ENCODE measurements at regions not wholly inside any gene's neighbourhood (a gene's known extent, or its start where the extent isn't known, plus 50 kb on each side); places are given as distances from the start of the nearest gene placed in this dataset.

GRCh38 chr18:39272230-39272629, 1706.6 kb upstream of the CELF4 start:
- no peak overlapping the region for H3K4me3 ChIP-seq (ENCODE audit: low read length in 2 of 2)
- H3K27me3 ChIP-seq (ENCODE audit: control insufficient read depth in 2 of 2, insufficient read depth in 2 of 2, low read length in 2 of 2) = no peaks in the 10 kb centered on the region
- no peaks in the 10 kb centered on the region for H3K9me3 ChIP-seq (ENCODE audit: control insufficient read depth in 2 of 2, low read length in 2 of 2)
- no peaks in the 10 kb centered on the region for H3K36me3 ChIP-seq (ENCODE audit: control insufficient read depth in 2 of 2, insufficient read depth in 2 of 2, low read length in 2 of 2)
- H3K9ac ChIP-seq (ENCODE audit: low read depth in 1 of 2, low read length in 2 of 2) = no peak overlapping the region
- H3K27ac ChIP-seq (ENCODE audit: low read depth in 2 of 2, low read length in 2 of 2) = no peak overlapping the region
- H3K4me1 ChIP-seq (ENCODE audit: control insufficient read depth in 2 of 2, insufficient read depth in 2 of 2, low read length in 2 of 2) = no peaks in the 10 kb centered on the region

- no peak overlapping the region for H3K9ac ChIP-seq (ENCODE audit: low read depth in 1 of 2, low read length in 2 of 2)
- no peak overlapping the region for H3K4me3 ChIP-seq (ENCODE audit: low read length in 2 of 2)
- H3K36me3 ChIP-seq (ENCODE audit: control insufficient read depth in 2 of 2, insufficient read depth in 2 of 2, low read length in 2 of 2) = no peaks in the 10 kb centered on the region
Measured at GRCh38 chr18:39271654-39272053, 1706.1 kb upstream of the CELF4 start.

DNA sequence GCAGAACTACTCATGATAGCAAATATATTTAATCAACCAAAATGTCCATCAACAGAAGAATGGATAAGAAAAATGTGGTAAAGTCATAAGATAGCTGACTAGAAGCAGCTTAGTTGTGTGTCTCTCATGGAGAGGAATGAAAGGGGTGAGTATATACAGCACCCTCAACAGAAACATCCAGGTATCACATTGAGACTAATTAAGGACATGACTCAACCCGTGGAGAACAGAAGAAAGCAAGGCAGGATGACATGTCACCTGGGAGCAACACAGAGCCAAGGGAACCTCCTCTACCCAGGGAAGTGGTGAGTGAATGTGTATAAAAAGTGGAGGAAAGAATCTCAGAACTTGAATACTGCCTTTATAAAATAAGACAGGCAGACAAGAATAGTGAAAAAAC, 1695.0 kb upstream of the CELF4 start:
- no peaks in the 10 kb centered on the region for H3K36me3 ChIP-seq (ENCODE audit: control insufficient read depth in 2 of 2, insufficient read depth in 2 of 2, low read length in 2 of 2)
- no peak overlapping the region for H3K9ac ChIP-seq (ENCODE audit: low read depth in 1 of 2, low read length in 2 of 2)
- no peaks in the 10 kb centered on the region for H3K27me3 ChIP-seq (ENCODE audit: control insufficient read depth in 2 of 2, insufficient read depth in 2 of 2, low read length in 2 of 2)
- no peak overlapping the region for H3K27ac ChIP-seq (ENCODE audit: low read depth in 2 of 2, low read length in 2 of 2)
- H3K9me3 ChIP-seq (ENCODE audit: control insufficient read depth in 2 of 2, low read length in 2 of 2) = no peaks in the 10 kb centered on the region
- H3K4me3 ChIP-seq (ENCODE audit: low read length in 2 of 2) = no peak overlapping the region
- H3K4me1 ChIP-seq (ENCODE audit: control insufficient read depth in 2 of 2, insufficient read depth in 2 of 2, low read length in 2 of 2) = no peaks in the 10 kb centered on the region

More at GRCh38 chr18:39271654-39272053, 1706.1 kb upstream of the CELF4 start:
- Histone ChIP-seq H3K9me3 (ENCODE audit: control insufficient read depth in 2 of 2, low read length in 2 of 2) (no peaks in the 10 kb centered on the region), H3K4me1 (ENCODE audit: control insufficient read depth in 2 of 2, insufficient read depth in 2 of 2, low read length in 2 of 2) (no peaks in the 10 kb centered on the region), H3K27me3 (ENCODE audit: control insufficient read depth in 2 of 2, insufficient read depth in 2 of 2, low read length in 2 of 2) (no peaks in the 10 kb centered on the region), H3K27ac (ENCODE audit: low read depth in 2 of 2, low read length in 2 of 2) (no peak overlapping the region)

- Histone ChIP-seq H3K4me1 (ENCODE audit: control insufficient read depth in 2 of 2, insufficient read depth in 2 of 2, low read length in 2 of 2) (no peaks in the 10 kb centered on the region), H3K4me3 (ENCODE audit: low read length in 2 of 2) (no peak overlapping the region), H3K9ac (ENCODE audit: low read depth in 1 of 2, low read length in 2 of 2) (no peak overlapping the region), H3K36me3 (ENCODE audit: control insufficient read depth in 2 of 2, insufficient read depth in 2 of 2, low read length in 2 of 2) (no peaks in the 10 kb centered on the region), H3K9me3 (ENCODE audit: control insufficient read depth in 2 of 2, low read length in 2 of 2) (no peaks in the 10 kb centered on the region), H3K27ac (ENCODE audit: low read depth in 2 of 2, low read length in 2 of 2) (no peak overlapping the region), H3K27me3 (ENCODE audit: control insufficient read depth in 2 of 2, insufficient read depth in 2 of 2, low read length in 2 of 2) (no peaks in the 10 kb centered on the region)
Measured at GRCh38 chr18:39259736-39260135, 1694.1 kb upstream of the CELF4 start.

DNA sequence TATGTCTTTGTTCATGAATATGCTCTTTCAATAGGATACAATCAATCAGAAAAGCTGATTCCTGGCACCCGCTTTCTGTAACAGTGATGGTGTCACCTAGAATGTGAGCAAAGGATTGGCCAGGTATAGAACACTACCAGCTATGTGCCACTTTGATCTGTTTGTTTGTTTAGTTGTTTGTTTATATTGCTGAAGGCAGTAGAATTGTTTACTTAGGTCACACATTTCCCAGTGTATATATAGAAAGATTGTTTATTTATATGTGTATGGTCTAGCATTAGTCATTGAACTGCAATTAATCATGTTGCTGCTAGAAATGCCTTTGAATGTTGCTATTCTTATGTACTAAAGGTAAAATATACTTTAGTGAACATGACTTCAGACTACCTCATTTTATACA, 1678.6 kb upstream of the CELF4 start:
- no peak overlapping the region for H3K9ac ChIP-seq (ENCODE audit: low read depth in 1 of 2, low read length in 2 of 2)
- no peak overlapping the region for H3K27ac ChIP-seq (ENCODE audit: low read depth in 2 of 2, low read length in 2 of 2)
- H3K4me3 ChIP-seq (ENCODE audit: low read length in 2 of 2) = no peak overlapping the region
- no peaks in the 10 kb centered on the region for H3K4me1 ChIP-seq (ENCODE audit: control insufficient read depth in 2 of 2, insufficient read depth in 2 of 2, low read length in 2 of 2)
- H3K27me3 ChIP-seq (ENCODE audit: control insufficient read depth in 2 of 2, insufficient read depth in 2 of 2, low read length in 2 of 2) = no peaks in the 10 kb centered on the region
- no peaks in the 10 kb centered on the region for H3K36me3 ChIP-seq (ENCODE audit: control insufficient read depth in 2 of 2, insufficient read depth in 2 of 2, low read length in 2 of 2)
- no peaks in the 10 kb centered on the region for H3K9me3 ChIP-seq (ENCODE audit: control insufficient read depth in 2 of 2, low read length in 2 of 2)

- H3K36me3 ChIP-seq (ENCODE audit: control insufficient read depth in 2 of 2, insufficient read depth in 2 of 2, low read length in 2 of 2) = no peaks in the 10 kb centered on the region
- H3K27ac ChIP-seq (ENCODE audit: low read depth in 2 of 2, low read length in 2 of 2) = no peak overlapping the region
Measured at GRCh38 chr18:39241534-39241933, 1675.9 kb upstream of the CELF4 start.

DNA sequence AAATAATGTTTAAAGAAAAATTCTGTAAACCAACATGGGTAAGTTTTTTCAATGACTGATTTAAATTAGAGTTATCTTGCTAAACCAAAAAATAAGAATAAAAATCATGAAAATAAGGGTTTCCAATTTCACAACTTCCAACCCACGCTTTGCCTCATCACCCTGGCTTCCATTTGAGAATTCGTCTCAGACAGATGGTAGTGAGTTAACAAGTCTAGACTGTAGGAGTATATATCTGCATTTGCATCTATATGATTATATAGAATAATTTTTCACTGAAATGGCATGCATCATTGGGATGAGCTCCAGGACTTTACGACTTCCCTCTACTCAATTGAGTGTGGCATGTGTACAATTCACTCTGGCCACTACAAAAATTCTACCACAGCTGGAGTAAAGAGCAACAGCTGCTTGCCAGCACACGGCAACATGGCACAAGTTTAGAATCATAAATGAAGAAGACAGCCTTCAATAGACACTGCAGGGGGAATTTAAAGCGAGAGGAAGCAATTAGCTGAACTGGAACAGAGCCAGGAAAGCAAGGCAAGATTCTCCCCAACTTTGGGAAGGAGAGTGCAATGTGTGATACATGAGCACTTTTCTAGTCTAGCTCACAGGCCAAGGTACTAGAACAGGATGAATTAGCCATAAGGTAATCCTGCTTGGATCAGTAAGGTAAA, 1673.5 kb upstream of the CELF4 start:
- Histone ChIP-seq H3K9me3 (ENCODE audit: control insufficient read depth in 2 of 2, low read length in 2 of 2) (no peaks in the 10 kb centered on the region), H3K27me3 (ENCODE audit: control insufficient read depth in 2 of 2, insufficient read depth in 2 of 2, low read length in 2 of 2) (no peaks in the 10 kb centered on the region), H3K4me1 (ENCODE audit: control insufficient read depth in 2 of 2, insufficient read depth in 2 of 2, low read length in 2 of 2) (no peaks in the 10 kb centered on the region)

More at GRCh38 chr18:39241534-39241933, 1675.9 kb upstream of the CELF4 start:
- Histone ChIP-seq H3K9me3 (ENCODE audit: control insufficient read depth in 2 of 2, low read length in 2 of 2) (no peaks in the 10 kb centered on the region), H3K27me3 (ENCODE audit: control insufficient read depth in 2 of 2, insufficient read depth in 2 of 2, low read length in 2 of 2) (no peaks in the 10 kb centered on the region), H3K4me3 (ENCODE audit: low read length in 2 of 2) (no peak overlapping the region), H3K4me1 (ENCODE audit: control insufficient read depth in 2 of 2, insufficient read depth in 2 of 2, low read length in 2 of 2) (no peaks in the 10 kb centered on the region), H3K9ac (ENCODE audit: low read depth in 1 of 2, low read length in 2 of 2) (no peak overlapping the region)

DNA sequence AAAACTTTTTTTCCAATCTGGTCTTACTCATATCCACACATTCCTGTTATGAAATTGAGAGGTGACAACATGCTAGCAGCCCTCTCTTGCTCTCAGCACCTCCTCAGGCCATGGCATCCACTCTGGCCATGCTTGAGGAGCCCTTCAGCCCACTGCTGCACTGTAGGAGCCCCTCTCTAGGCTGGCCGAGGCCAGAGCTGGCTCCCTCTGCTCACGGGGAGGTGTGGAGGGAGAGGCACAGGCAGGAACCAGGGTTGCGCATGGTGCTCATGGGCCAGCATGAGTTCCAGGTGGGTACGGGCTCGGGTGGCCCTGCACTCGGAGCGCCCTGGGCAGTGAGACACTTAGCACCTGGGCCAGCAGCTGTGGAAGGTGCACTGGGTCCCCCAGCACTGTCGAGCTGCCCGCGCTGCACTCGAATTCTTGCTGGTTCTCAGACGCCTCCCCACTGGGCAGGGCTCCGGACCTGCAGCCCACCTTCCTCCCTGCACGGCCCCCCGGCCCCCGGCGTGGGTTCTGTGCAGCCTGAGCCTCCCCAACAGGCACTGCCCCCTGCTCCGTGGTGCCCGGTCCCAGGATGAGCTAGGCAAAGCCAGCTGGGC, 1669.6 kb upstream of the CELF4 start:
- H3K27ac ChIP-seq (ENCODE audit: low read depth in 2 of 2, low read length in 2 of 2) = no peak overlapping the region
- H3K36me3 ChIP-seq (ENCODE audit: control insufficient read depth in 2 of 2, insufficient read depth in 2 of 2, low read length in 2 of 2) = no peaks in the 10 kb centered on the region
- H3K9me3 ChIP-seq (ENCODE audit: control insufficient read depth in 2 of 2, low read length in 2 of 2) = no peaks in the 10 kb centered on the region
- H3K27me3 ChIP-seq (ENCODE audit: control insufficient read depth in 2 of 2, insufficient read depth in 2 of 2, low read length in 2 of 2) = no peaks in the 10 kb centered on the region
- H3K9ac ChIP-seq (ENCODE audit: low read depth in 1 of 2, low read length in 2 of 2) = no peak overlapping the region
- H3K4me3 ChIP-seq (ENCODE audit: low read length in 2 of 2) = no peak overlapping the region
- H3K4me1 ChIP-seq (ENCODE audit: control insufficient read depth in 2 of 2, insufficient read depth in 2 of 2, low read length in 2 of 2) = no peaks in the 10 kb centered on the region

More for the DNA sequence above, 1673.5 kb upstream of the CELF4 start:
- Histone ChIP-seq H3K36me3 (ENCODE audit: control insufficient read depth in 2 of 2, insufficient read depth in 2 of 2, low read length in 2 of 2) (no peaks in the 10 kb centered on the region), H3K4me3 (ENCODE audit: low read length in 2 of 2) (no peak overlapping the region), H3K9ac (ENCODE audit: low read depth in 1 of 2, low read length in 2 of 2) (no peak overlapping the region), H3K27ac (ENCODE audit: low read depth in 2 of 2, low read length in 2 of 2) (no peak overlapping the region)

GRCh38 chr18:39232937-39233336, 1667.3 kb upstream of the CELF4 start:
- no peaks in the 10 kb centered on the region for H3K9me3 ChIP-seq (ENCODE audit: control insufficient read depth in 2 of 2, low read length in 2 of 2)
- H3K9ac ChIP-seq (ENCODE audit: low read depth in 1 of 2, low read length in 2 of 2) = no peak overlapping the region
- no peaks in the 10 kb centered on the region for H3K36me3 ChIP-seq (ENCODE audit: control insufficient read depth in 2 of 2, insufficient read depth in 2 of 2, low read length in 2 of 2)
- H3K4me1 ChIP-seq (ENCODE audit: control insufficient read depth in 2 of 2, insufficient read depth in 2 of 2, low read length in 2 of 2) = no peaks in the 10 kb centered on the region
- H3K27ac ChIP-seq (ENCODE audit: low read depth in 2 of 2, low read length in 2 of 2) = no peak overlapping the region
- no peaks in the 10 kb centered on the region for H3K27me3 ChIP-seq (ENCODE audit: control insufficient read depth in 2 of 2, insufficient read depth in 2 of 2, low read length in 2 of 2)
- no peak overlapping the region for H3K4me3 ChIP-seq (ENCODE audit: low read length in 2 of 2)

DNA sequence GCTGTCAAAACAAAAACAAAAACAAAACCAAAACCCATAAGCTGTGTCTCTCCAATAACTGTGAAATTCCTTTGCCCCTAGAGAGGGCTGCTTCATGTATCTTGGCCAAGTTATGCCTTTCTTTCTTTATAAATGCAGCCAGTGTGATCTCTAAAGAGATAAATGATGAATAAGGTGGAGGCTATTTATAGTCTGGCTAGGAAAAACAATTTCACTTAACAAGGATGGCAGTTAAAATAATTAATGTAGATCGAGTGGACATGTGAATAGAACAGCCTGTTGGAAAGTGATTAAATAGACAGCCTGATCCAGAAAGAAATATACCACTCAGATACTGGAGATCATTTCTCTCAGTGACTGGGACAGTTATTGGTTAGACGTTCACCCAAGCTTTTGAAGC, 1666.9 kb upstream of the CELF4 start:
- Histone ChIP-seq H3K36me3 (ENCODE audit: control insufficient read depth in 2 of 2, insufficient read depth in 2 of 2, low read length in 2 of 2) (no peaks in the 10 kb centered on the region), H3K9me3 (ENCODE audit: control insufficient read depth in 2 of 2, low read length in 2 of 2) (no peaks in the 10 kb centered on the region), H3K9ac (ENCODE audit: low read depth in 1 of 2, low read length in 2 of 2) (no peak overlapping the region), H3K27ac (ENCODE audit: low read depth in 2 of 2, low read length in 2 of 2) (no peak overlapping the region), H3K4me3 (ENCODE audit: low read length in 2 of 2) (no peak overlapping the region), H3K27me3 (ENCODE audit: control insufficient read depth in 2 of 2, insufficient read depth in 2 of 2, low read length in 2 of 2) (no peaks in the 10 kb centered on the region), H3K4me1 (ENCODE audit: control insufficient read depth in 2 of 2, insufficient read depth in 2 of 2, low read length in 2 of 2) (no peaks in the 10 kb centered on the region)
